ENCODE measurements at regions not wholly inside any gene's neighbourhood (a gene's known extent, or its start where the extent isn't known, plus 50 kb on each side); places are given as distances from the start of the nearest gene placed in this dataset.
A peak's percentile ranks its signal among the peaks of the same experiment; 100 is the strongest.

DNA sequence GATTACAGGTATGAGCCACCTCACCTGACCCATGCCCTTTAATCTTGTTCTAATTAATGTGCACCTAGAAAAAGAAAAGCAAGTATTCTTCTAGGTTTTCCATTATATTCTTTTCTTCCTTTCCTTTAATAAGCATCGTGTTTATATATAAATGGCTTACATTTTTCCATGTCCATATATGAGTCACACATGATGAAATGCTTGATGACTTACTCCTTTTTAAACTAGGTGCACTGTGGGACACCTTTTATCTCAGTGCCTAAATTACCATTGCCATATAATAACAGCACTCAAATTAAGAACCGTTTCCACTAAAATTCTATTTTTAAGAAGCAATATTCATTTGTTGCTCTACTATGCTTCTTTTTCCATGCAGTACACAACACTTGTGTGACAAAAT, 363.3 kb downstream of the LIG4 start:
- no peak overlapping the region for H3K4me3 ChIP-seq
- no peak overlapping the region for H3K9ac ChIP-seq (ENCODE audit: insufficient read depth in 1 of 2, low read length in 2 of 2)
- no peaks in the 10 kb centered on the region for H3K27me3 ChIP-seq (ENCODE audit: control insufficient read depth in 3 of 3, insufficient read depth in 3 of 3, low read length in 2 of 3)
- no peak overlapping the region for H3K27ac ChIP-seq (ENCODE audit: low read depth in 1 of 2, low read length in 1 of 2)
- no peak for TF ChIP-seq CTCF (IDR thresholded peaks at IDR 0.05; ENCODE audit: control extremely low read depth, extremely low read depth)
- DNase-seq (no peak), ATAC-seq (ENCODE audit: insufficient read depth, low FRiP score) (no peak)
- H3K36me3 ChIP-seq (ENCODE audit: control insufficient read depth in 4 of 4, insufficient read depth in 4 of 4, low read length in 4 of 4) = no peaks in the 10 kb centered on the region
- 83 to 89% methylated on average over 2 of the region's 2 CpGs for WGBS, 2 donors
- peaks cover 0 to 13% (median 0%) of the 10 kb centered on the region in 5 donors for H3K4me1 ChIP-seq (ENCODE audit: control insufficient read depth in 5 of 5, insufficient read depth in 5 of 5, low read length in 5 of 5)
- no peaks in the 10 kb centered on the region for H3K9me3 ChIP-seq (ENCODE audit: control insufficient read depth in 4 of 4, insufficient read depth in 3 of 4, low read length in 3 of 4)

DNA sequence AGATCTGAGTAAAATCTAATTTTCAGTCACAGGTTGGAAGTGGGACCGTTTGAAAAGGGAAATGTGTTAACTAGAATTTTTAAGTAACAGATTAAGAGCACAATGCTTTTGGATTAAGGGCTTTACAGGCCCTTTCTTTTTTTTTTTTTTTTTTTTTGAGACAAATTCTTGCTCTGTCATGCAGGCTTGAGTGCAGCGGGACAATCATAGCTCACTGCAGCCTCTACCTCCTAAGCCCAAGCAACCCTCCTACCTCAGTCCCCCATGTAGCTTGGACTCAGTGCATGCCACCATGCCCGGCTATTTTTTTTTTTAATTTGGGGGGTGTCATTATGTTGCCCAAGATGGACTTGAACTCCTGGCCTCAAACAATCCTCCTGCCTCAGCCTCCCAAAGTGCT, 363.7 kb downstream of the LIG4 start:
- Histone ChIP-seq H3K4me3 (no peak overlapping the region), H3K27me3 (ENCODE audit: control insufficient read depth in 3 of 3, insufficient read depth in 3 of 3, low read length in 2 of 3) (no peaks in the 10 kb centered on the region), H3K9me3 (ENCODE audit: control insufficient read depth in 4 of 4, insufficient read depth in 3 of 4, low read length in 3 of 4) (no peaks in the 10 kb centered on the region), H3K27ac (ENCODE audit: low read depth in 1 of 2, low read length in 1 of 2) (no peak overlapping the region), H3K36me3 (ENCODE audit: control insufficient read depth in 4 of 4, insufficient read depth in 4 of 4, low read length in 4 of 4) (no peaks in the 10 kb centered on the region), H3K9ac (ENCODE audit: insufficient read depth in 1 of 2, low read length in 2 of 2) (no peak overlapping the region), H3K4me1 (ENCODE audit: control insufficient read depth in 5 of 5, insufficient read depth in 5 of 5, low read length in 5 of 5) (peaks cover 0 to 16% (median 0%) of the 10 kb centered on the region in 5 donors)
- DNase-seq (no peak), ATAC-seq (ENCODE audit: insufficient read depth, low FRiP score) (no peak)
- no peak for TF ChIP-seq CTCF (IDR thresholded peaks at IDR 0.05; ENCODE audit: control extremely low read depth, extremely low read depth)
- 78 to 80% methylated on average over 3 of the region's 3 CpGs for WGBS, 2 donors

- H3K36me3 ChIP-seq (ENCODE audit: control insufficient read depth in 4 of 4, insufficient read depth in 4 of 4, low read length in 4 of 4) = no peaks in the 10 kb centered on the region
- 64 to 71% methylated on average over 5 of the region's 5 CpGs for WGBS, 2 donors
- DNase-seq = peak; percentile 67 to 92 (median 76)
Measured at GRCh38 chr13:107847406-107847805, 367.9 kb downstream of the LIG4 start.

More at GRCh38 chr13:107847406-107847805, 367.9 kb downstream of the LIG4 start:
- TF ChIP-seq CTCF (IDR thresholded peaks at IDR 0.05; ENCODE audit: control extremely low read depth, extremely low read depth) = no peak
- no peaks in the 10 kb centered on the region for H3K27me3 ChIP-seq (ENCODE audit: control insufficient read depth in 3 of 3, insufficient read depth in 3 of 3, low read length in 2 of 3)
- H3K27ac ChIP-seq (ENCODE audit: low read depth in 1 of 2, low read length in 1 of 2) = no peak overlapping the region
- no peak overlapping the region for H3K9ac ChIP-seq (ENCODE audit: insufficient read depth in 1 of 2, low read length in 2 of 2)
- H3K9me3 ChIP-seq (ENCODE audit: control insufficient read depth in 4 of 4, insufficient read depth in 3 of 4, low read length in 3 of 4) = no peaks in the 10 kb centered on the region
- H3K4me3 ChIP-seq = no peak overlapping the region
- peaks cover 0 to 40% (median 0%) of the 10 kb centered on the region in 5 donors for H3K4me1 ChIP-seq (ENCODE audit: control insufficient read depth in 5 of 5, insufficient read depth in 5 of 5, low read length in 5 of 5)
- ATAC-seq (ENCODE audit: insufficient read depth, low FRiP score) = no peak

Data from lung (tissue), 11 donors.